ENCODE measurements at regions not wholly inside any gene's neighbourhood (a gene's known extent, or its start where the extent isn't known, plus 50 kb on each side); places are given as distances from the start of the nearest gene placed in this dataset.

DNA sequence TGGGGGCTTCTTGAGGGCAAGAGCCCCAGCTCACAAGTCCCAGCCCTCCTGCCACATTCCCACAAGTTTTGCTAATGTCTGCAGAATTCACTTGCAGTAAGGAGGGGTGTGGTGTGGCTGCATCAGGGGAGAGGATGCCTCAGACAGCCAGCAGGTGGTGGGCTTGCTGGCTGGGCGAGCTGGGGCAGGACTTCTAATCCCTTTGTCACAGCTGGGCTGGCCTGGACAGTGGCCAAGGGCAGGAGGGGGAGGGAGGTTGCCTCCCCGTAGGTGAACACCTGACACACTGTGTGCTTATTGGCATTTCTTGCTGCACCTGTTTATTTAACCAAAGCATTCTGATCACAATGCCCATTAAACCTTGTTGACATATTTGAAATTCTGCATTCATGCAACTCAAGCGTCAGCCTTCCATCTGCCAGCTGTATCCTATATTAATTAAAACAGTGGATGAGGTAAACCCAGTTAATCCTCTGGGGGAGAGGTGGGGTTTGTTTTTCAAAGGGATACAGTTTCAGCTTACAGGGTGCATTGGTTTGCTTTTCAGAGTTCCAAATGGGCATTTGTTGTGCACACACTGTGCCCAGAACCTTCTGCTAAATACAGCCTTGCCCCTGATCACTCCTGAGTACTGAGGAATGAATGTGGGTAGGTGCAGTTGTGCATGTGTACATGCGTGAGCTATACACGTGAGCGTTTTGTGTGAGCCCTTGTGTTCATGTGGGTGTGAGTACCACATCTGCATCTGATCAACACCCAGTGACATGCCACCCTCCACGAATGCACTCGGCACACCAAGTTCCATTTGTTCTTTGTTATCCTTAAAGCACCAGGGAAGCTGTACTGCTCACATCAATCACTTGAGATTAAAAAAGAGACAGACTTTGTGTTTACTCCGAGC, 268.7 kb downstream of the XXYLT1 start:
- no peaks in the 10 kb centered on the region for H3K9me2 ChIP-seq (ENCODE audit: insufficient read depth)
- no peak overlapping the region for H3K4me3 ChIP-seq
- no TSS peak for BruUV-seq (replicated peaks)
- H3K36me3 ChIP-seq (ENCODE audit: low read depth): no peaks in the 10 kb centered on the region
- H3K79me2 ChIP-seq (ENCODE audit: low read depth): no peaks in the 10 kb centered on the region
- no peaks in the 10 kb centered on the region for H3K27me3 ChIP-seq (ENCODE audit: insufficient read depth, low read depth)
- POLR2A ChIA-PET (ENCODE audit: unreplicated experiment): no interaction called here
- no peak overlapping the region for H2AFZ ChIP-seq
- peaks cover 16% of the 10 kb centered on the region; the same call in 1 of the 2 replicates for H3F3A ChIP-seq (ENCODE audit: insufficient read depth, low read depth)
- peak; percentile 90 to 92 for DNase-seq
- no peaks in the 10 kb centered on the region for H3K9me3 ChIP-seq (ENCODE audit: insufficient read depth, low read depth)
- peak overlapping the region; percentile 37 for H3K4me2 ChIP-seq
- no peaks in the 10 kb centered on the region for H4K20me1 ChIP-seq (ENCODE audit: insufficient read depth)
- intact Hi-C loops (cut with micrococcal nuclease; ENCODE audit: unreplicated experiment): loop anchor here (1.0 to 5.0 kb wide), 6 partner anchors 31 to 320 kb away; no protein-coding TSS in a partner anchor
- peaks cover 25% of the 10 kb centered on the region for H3K4me1 ChIP-seq (replicated peaks; ENCODE audit: insufficient read depth)
- CTCF ChIA-PET: interaction anchor here (0.6 to 2.4 kb wide), 6 partner anchors 40 to 319 kb away, joined by 3 to 5 read pairs (median 3); no protein-coding TSS in a partner anchor
- no peak overlapping the region for H3K27ac ChIP-seq
- TF ChIP-seq, protein P1, sequence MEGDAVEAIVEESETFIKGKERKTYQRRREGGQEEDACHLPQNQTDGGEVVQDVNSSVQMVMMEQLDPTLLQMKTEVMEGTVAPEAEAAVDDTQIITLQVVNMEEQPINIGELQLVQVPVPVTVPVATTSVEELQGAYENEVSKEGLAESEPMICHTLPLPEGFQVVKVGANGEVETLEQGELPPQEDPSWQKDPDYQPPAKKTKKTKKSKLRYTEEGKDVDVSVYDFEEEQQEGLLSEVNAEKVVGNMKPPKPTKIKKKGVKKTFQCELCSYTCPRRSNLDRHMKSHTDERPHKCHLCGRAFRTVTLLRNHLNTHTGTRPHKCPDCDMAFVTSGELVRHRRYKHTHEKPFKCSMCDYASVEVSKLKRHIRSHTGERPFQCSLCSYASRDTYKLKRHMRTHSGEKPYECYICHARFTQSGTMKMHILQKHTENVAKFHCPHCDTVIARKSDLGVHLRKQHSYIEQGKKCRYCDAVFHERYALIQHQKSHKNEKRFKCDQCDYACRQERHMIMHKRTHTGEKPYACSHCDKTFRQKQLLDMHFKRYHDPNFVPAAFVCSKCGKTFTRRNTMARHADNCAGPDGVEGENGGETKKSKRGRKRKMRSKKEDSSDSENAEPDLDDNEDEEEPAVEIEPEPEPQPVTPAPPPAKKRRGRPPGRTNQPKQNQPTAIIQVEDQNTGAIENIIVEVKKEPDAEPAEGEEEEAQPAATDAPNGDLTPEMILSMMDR (conservative IDR thresholded peaks at IDR 0.05): peak; percentile 85
- TF ChIP-seq EZH2 (IDR thresholded peaks at IDR 0.05; ENCODE audit: low read depth): no peak

DNA sequence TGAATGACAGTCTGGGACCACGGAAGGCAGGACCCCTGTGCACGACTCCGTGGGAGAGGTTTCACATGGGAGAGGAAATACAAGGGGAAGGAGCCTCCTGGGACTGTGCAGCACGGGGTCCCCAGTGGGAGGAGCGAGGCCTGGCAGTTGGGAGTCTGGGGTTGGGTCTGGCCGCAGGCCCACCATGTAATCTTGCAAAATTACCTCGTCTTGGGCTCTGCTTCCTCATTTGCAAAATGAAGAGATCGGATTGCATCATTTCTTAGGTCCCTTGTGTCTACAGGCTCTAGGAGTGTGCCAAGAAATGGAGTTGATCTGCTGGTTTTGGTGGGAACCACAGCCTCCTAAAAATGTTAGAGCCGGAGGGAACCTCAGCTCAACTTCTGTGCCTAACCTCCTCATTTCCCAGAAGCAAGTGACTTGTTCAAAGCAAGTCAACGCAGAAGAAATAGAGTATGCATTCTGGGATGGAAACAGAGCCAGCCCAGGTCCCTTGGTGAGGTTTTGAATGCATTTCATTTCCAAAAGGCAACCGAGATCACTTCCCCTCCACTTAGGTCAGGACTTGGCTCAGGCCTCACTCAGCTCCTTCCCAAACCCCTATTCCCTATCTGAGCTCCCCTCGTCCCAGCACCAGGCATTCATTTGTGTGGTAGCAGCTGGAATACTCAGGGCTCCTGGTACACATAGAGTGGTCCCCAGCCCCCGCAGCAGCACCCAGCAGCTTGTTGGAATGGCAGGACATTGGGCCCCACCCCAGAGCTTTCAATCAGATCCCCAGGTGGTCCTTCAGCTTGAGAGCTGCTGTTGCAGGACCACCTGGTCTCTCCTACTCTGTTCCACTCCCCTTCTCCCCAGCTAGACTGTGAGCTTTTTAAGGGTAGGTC, 267.7 kb downstream of the XXYLT1 start:
- H2AFZ ChIP-seq: no peak overlapping the region
- H4K20me1 ChIP-seq (ENCODE audit: insufficient read depth): no peaks in the 10 kb centered on the region
- POLR2A ChIA-PET (ENCODE audit: unreplicated experiment): no interaction called here
- H3K9me3 ChIP-seq (ENCODE audit: insufficient read depth, low read depth): no peaks in the 10 kb centered on the region
- H3K4me3 ChIP-seq: no peak overlapping the region
- H3K27me3 ChIP-seq (ENCODE audit: insufficient read depth, low read depth): no peaks in the 10 kb centered on the region
- DNase-seq: peak in 1 of 2 experiments; percentile 78
- H3K27ac ChIP-seq: no peak overlapping the region
- H3K4me1 ChIP-seq (replicated peaks; ENCODE audit: insufficient read depth): peaks cover 36% of the 10 kb centered on the region
- CTCF ChIA-PET: interaction anchor here (2.4 kb wide), 1 partner anchor 320 kb away, joined by 5 read pairs; no protein-coding TSS in a partner anchor
- H3K79me2 ChIP-seq (ENCODE audit: low read depth): no peaks in the 10 kb centered on the region
- H3K4me2 ChIP-seq: peak overlapping the region; percentile 37; the same call in 1 of the 2 replicates
- H3F3A ChIP-seq (ENCODE audit: insufficient read depth, low read depth): peaks cover 24% of the 10 kb centered on the region; the same call in 1 of the 2 replicates
- H3K36me3 ChIP-seq (ENCODE audit: low read depth): no peaks in the 10 kb centered on the region
- H3K9me2 ChIP-seq (ENCODE audit: insufficient read depth): no peaks in the 10 kb centered on the region
- TF ChIP-seq EZH2 (IDR thresholded peaks at IDR 0.05; ENCODE audit: low read depth): no peak
- TF ChIP-seq, protein P1 (conservative IDR thresholded peaks at IDR 0.05): no peak
- intact Hi-C loops (cut with micrococcal nuclease; ENCODE audit: unreplicated experiment): loop anchor here (5.0 kb wide), 1 partner anchor 131 kb away; no protein-coding TSS in a partner anchor
- no TSS peak for BruUV-seq (replicated peaks)

DNA sequence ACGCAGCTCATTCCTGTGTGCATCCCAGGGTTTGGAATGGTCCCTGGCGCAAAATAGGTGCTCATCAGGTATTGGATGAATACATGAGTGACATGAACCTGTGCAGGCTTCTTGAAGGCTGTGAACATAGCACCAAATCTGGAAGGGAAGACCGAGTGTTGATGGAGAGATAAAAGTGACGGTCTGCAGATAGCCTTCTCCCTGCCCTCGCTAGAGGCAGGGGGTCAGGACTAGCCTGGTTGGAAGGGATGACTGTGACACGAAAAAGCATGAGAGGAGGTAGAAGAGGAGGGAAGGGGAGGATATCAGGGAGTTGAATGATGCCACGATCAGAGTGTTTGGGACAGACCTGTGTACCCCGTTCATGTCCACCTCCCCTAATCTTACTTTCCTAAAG, 267.1 kb downstream of the XXYLT1 start:
- Histone ChIP-seq H3K27ac (no peak overlapping the region), H3K4me2 (no peak overlapping the region), H3K27me3 (ENCODE audit: insufficient read depth, low read depth) (no peaks in the 10 kb centered on the region), H3K4me1 (replicated peaks; ENCODE audit: insufficient read depth) (peaks cover 37% of the 10 kb centered on the region), H3K9me3 (ENCODE audit: insufficient read depth, low read depth) (no peaks in the 10 kb centered on the region), H2AFZ (no peak overlapping the region), H3K9me2 (ENCODE audit: insufficient read depth) (no peaks in the 10 kb centered on the region), H4K20me1 (ENCODE audit: insufficient read depth) (no peaks in the 10 kb centered on the region), H3K36me3 (ENCODE audit: low read depth) (no peaks in the 10 kb centered on the region), H3K4me3 (no peak overlapping the region), H3F3A (ENCODE audit: insufficient read depth, low read depth) (peaks cover 24% of the 10 kb centered on the region; the same call in 1 of the 2 replicates), H3K79me2 (ENCODE audit: low read depth) (no peaks in the 10 kb centered on the region)
- no TSS peak for BruUV-seq (replicated peaks)
- intact Hi-C loops (cut with micrococcal nuclease; ENCODE audit: unreplicated experiment): loop anchor here (5.0 kb wide), 1 partner anchor 132 kb away; no protein-coding TSS in a partner anchor
- CTCF ChIA-PET: no interaction called here
- POLR2A ChIA-PET (ENCODE audit: unreplicated experiment): interaction anchor here (0.5 kb wide), 1 partner anchor 331 kb away, joined by 6 read pairs; no protein-coding TSS in a partner anchor
- no peak for TF ChIP-seq EZH2 (IDR thresholded peaks at IDR 0.05; ENCODE audit: low read depth)
- TF ChIP-seq, protein P1 (conservative IDR thresholded peaks at IDR 0.05): no peak
- no peak for DNase-seq
